ENCODE measurements at regions not wholly inside any gene's neighbourhood (a gene's known extent, or its start where the extent isn't known, plus 50 kb on each side); places are given as distances from the start of the nearest gene placed in this dataset.

DNA sequence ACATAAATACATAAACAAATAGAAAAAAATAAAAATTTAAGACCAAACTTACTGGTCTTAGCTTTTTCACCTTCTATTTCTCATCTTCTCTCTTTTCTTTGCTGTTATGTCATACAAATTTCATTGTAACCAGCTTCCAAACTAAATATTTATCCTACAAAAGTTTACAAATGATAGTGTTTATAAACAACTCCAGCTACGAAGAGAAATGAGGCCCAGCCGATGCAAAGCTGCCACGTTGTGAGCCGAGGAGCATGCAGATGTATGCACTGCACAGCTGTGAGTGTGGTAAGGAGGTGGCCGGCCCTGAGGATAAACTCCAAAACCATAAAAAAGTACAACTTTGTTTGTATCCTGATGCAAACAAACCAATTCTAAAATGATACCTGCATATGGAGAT, 642.4 kb upstream of the SGCG start:
- TF ChIP-seq, protein P1, sequence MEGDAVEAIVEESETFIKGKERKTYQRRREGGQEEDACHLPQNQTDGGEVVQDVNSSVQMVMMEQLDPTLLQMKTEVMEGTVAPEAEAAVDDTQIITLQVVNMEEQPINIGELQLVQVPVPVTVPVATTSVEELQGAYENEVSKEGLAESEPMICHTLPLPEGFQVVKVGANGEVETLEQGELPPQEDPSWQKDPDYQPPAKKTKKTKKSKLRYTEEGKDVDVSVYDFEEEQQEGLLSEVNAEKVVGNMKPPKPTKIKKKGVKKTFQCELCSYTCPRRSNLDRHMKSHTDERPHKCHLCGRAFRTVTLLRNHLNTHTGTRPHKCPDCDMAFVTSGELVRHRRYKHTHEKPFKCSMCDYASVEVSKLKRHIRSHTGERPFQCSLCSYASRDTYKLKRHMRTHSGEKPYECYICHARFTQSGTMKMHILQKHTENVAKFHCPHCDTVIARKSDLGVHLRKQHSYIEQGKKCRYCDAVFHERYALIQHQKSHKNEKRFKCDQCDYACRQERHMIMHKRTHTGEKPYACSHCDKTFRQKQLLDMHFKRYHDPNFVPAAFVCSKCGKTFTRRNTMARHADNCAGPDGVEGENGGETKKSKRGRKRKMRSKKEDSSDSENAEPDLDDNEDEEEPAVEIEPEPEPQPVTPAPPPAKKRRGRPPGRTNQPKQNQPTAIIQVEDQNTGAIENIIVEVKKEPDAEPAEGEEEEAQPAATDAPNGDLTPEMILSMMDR (IDR thresholded peaks at IDR 0.05): no peak
- TF ChIP-seq ZFX (IDR thresholded peaks at IDR 0.05; ENCODE audit: borderline replicate concordance): no peak

Measured in 22Rv1 (cell line).